ENCODE measurements at regions not wholly inside any gene's neighbourhood (a gene's known extent, or its start where the extent isn't known, plus 50 kb on each side); places are given as distances from the start of the nearest gene placed in this dataset.

DNA sequence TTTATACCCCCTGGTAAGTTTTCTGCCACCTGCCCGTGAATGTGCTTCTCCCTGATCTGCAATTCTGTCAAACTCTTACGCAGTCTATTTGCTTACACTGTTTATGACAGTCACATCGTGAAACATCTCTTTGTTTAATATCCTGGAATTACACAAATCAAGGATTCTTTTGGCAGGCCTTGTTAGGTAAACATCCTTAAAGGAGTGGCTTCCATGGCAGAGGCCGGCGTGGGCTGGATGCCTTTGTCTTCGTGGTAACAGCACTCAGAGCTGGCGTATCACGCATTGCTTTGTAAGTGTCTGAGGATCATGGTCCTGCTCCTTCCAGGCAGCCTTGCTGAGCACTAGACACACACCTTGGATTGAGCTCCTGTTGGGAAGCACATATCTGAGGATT, 145.7 kb downstream of the IRX1 start:
- TF ChIP-seq, protein P1, sequence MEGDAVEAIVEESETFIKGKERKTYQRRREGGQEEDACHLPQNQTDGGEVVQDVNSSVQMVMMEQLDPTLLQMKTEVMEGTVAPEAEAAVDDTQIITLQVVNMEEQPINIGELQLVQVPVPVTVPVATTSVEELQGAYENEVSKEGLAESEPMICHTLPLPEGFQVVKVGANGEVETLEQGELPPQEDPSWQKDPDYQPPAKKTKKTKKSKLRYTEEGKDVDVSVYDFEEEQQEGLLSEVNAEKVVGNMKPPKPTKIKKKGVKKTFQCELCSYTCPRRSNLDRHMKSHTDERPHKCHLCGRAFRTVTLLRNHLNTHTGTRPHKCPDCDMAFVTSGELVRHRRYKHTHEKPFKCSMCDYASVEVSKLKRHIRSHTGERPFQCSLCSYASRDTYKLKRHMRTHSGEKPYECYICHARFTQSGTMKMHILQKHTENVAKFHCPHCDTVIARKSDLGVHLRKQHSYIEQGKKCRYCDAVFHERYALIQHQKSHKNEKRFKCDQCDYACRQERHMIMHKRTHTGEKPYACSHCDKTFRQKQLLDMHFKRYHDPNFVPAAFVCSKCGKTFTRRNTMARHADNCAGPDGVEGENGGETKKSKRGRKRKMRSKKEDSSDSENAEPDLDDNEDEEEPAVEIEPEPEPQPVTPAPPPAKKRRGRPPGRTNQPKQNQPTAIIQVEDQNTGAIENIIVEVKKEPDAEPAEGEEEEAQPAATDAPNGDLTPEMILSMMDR (IDR thresholded peaks at IDR 0.05; ENCODE audit: insufficient read depth, low read depth, low read length): no peak
- TF ChIP-seq EZH2 (IDR thresholded peaks at IDR 0.05; ENCODE audit: insufficient read depth, low read length): no peak
